ENCODE measurements at regions not wholly inside any gene's neighbourhood (a gene's known extent, or its start where the extent isn't known, plus 50 kb on each side); places are given as distances from the start of the nearest gene placed in this dataset.
"Not testable (repeated sequence)": the region's sequence is repeated elsewhere in the genome, so short reads cannot be mapped to it uniquely, and the experiment has no call there.

DNA sequence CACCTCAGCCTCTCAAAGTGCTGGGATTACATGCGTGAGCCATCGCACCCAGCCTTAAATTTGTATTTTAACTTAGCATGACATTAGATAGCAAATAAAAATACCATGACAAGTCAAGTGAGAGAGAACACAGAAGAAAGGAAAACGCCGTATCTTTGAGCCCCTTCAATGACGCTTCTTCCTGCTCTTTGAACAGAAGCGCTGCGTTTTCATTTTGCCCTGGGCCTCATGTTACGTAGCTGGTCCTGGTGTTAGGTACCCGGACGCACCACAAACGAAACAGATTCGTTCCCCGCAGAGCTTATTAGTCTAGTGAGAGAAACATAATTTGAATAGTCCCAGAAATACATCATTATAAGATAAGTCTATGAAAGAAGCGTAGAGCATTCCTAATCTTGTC is 58.8 kb upstream of the RABL2A start:
- TF ChIP-seq, protein P1, sequence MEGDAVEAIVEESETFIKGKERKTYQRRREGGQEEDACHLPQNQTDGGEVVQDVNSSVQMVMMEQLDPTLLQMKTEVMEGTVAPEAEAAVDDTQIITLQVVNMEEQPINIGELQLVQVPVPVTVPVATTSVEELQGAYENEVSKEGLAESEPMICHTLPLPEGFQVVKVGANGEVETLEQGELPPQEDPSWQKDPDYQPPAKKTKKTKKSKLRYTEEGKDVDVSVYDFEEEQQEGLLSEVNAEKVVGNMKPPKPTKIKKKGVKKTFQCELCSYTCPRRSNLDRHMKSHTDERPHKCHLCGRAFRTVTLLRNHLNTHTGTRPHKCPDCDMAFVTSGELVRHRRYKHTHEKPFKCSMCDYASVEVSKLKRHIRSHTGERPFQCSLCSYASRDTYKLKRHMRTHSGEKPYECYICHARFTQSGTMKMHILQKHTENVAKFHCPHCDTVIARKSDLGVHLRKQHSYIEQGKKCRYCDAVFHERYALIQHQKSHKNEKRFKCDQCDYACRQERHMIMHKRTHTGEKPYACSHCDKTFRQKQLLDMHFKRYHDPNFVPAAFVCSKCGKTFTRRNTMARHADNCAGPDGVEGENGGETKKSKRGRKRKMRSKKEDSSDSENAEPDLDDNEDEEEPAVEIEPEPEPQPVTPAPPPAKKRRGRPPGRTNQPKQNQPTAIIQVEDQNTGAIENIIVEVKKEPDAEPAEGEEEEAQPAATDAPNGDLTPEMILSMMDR (IDR thresholded peaks at IDR 0.05) = not testable (repeated sequence)
- TF ChIP-seq POLR2A, POLR2AphosphoS5 (IDR thresholded peaks at IDR 0.05): not testable (repeated sequence)
